Tibial artery (tissue), 4 donors: ENCODE measurements at regions not wholly inside any gene's neighbourhood (a gene's known extent, or its start where the extent isn't known, plus 50 kb on each side); places are given as distances from the start of the nearest gene placed in this dataset.
"Not testable (repeated sequence)": the region's sequence is repeated elsewhere in the genome, so short reads cannot be mapped to it uniquely, and the experiment has no call there.

Experiments used
- DNase-seq, 2 donors: peaks; one replicate each; pipeline ENCODE4 v3.0.0-alpha.2; 2019
- H3K27ac ChIP-seq, 2 donors: fragments of 200-600 bp; sonication (generic) in 1 of 2; 1 replicate in 1 of 2; 2 replicates in 1 of 2; pipeline ENCODE4 v1.5.1; 2018 to 2019; ENCODE audit warnings: mild to moderate bottlenecking in 1 of 2
- H3K27me3 ChIP-seq, 2 donors: fragments of 200-600 bp; sonication (generic) in 1 of 2; one replicate each; pipeline versions ENCODE4 v1.5.1 to v1.6.0; 2016 to 2019
- H3K36me3 ChIP-seq, 3 donors: fragments of 200-600 bp; sonication (generic) in 2 of 3; one replicate each; pipeline ENCODE4 v1.5.1; 2016 to 2019; ENCODE audit warnings: mild to moderate bottlenecking in 2 of 3
- H3K4me1 ChIP-seq, 4 donors: fragments of 200-600 bp; sonication (generic) in 2 of 4; 1 replicate in 3 of 4; 2 replicates in 1 of 4; pipeline ENCODE4 v1.5.1; 2016 to 2019
- H3K4me3 ChIP-seq, 2 donors: fragments of 200-600 bp; sonication (generic) in 1 of 2; 1 replicate in 1 of 2; 2 replicates in 1 of 2; pipeline ENCODE4 v1.5.1; 2018 to 2019; ENCODE audit warnings: mild to moderate bottlenecking in 2 of 2
- H3K9me3 ChIP-seq, 3 donors: fragments of 200-600 bp; sonication (generic) in 1 of 3; one replicate each; pipeline ENCODE4 v1.5.1; 2016 to 2019
- intact Hi-C: fragments of 100-400 bp; cut with DNase I; formaldehyde crosslinking; loops from one replicate; pipeline ENCODE4 v1.15.0; 2023; ENCODE audit warnings: low total_unique reads
- TF ChIP-seq, protein P1 (sequence below), 2 experiments: fragments of 200-600 bp in 1 of 2; fragments of 450-650 bp in 1 of 2; IDR thresholded peaks; one replicate each; pipeline ENCODE4 v1.5.1; 2017 to 2019; ENCODE audit warnings: antibody characterized with exemption in 2 of 2, mild to moderate bottlenecking in 1 of 2, moderate library complexity in 1 of 2

DNA sequence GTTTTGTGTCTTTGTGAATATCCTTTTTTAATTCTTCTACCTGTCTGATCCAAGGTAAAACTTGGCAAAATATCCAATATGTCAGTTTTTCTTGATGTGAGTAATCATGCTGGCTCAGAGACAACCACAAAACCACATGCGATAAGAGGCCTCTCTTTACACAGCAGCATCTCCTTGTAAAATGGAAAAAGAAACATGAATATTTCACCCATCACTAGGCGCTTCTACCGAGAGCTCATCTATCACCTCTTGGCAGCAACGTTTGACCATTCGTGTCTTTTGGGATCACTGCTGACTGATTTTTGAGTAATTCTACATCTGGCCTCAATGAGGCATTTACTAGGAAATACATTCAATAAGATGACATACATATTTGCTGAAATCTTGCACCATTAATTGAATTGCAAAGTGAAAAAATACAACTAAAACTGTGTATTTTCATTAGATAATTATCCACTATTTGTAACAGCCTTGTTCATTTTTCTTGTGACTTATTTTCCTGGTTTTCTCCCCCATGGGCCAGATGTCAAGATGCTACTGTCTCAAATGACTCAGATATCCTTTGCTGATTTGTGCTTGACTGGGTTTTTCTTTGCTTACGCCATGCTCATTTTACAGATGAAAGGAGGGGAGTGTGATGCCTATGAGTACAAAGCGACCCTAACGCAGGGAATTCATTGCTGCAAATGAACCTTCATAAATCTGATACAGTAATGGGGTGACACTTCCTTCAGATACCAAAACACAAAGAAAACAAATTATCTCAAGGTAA lies 467.5 kb downstream of the FBXO15 start:
- H3K4me3 ChIP-seq = no peak overlapping the region
- H3K9me3 ChIP-seq = no peaks in the 10 kb centered on the region
- no peak overlapping the region for H3K27ac ChIP-seq
- DNase-seq = no peak
- intact Hi-C loops = no loop called here
- H3K27me3 ChIP-seq = no peaks in the 10 kb centered on the region
- no peaks in the 10 kb centered on the region for H3K36me3 ChIP-seq
- TF ChIP-seq, protein P1, sequence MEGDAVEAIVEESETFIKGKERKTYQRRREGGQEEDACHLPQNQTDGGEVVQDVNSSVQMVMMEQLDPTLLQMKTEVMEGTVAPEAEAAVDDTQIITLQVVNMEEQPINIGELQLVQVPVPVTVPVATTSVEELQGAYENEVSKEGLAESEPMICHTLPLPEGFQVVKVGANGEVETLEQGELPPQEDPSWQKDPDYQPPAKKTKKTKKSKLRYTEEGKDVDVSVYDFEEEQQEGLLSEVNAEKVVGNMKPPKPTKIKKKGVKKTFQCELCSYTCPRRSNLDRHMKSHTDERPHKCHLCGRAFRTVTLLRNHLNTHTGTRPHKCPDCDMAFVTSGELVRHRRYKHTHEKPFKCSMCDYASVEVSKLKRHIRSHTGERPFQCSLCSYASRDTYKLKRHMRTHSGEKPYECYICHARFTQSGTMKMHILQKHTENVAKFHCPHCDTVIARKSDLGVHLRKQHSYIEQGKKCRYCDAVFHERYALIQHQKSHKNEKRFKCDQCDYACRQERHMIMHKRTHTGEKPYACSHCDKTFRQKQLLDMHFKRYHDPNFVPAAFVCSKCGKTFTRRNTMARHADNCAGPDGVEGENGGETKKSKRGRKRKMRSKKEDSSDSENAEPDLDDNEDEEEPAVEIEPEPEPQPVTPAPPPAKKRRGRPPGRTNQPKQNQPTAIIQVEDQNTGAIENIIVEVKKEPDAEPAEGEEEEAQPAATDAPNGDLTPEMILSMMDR (IDR thresholded peaks at IDR 0.05) = no peak
- no peaks in the 10 kb centered on the region for H3K4me1 ChIP-seq

DNA sequence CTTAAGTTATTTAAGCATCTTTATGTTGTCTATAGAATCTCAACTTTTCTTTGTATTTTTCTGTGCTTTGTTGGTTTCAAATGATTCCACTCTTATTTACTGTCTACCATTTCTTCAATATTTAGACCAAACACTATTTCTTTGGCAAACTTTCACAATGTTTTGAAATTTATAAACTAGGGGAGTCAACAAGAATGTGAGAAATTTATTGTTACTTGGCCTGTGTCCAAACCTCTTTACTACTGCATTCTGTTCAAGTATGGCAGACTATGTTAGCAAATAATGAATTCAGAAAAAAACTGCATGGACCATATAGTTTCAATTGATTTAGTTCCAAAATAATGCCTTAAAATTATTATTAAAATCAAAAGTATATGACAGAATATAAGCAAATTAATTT lies 470.2 kb downstream of the FBXO15 start:
- TF ChIP-seq, protein P1 (IDR thresholded peaks at IDR 0.05) = no peak
- no peak for DNase-seq
- H3K4me3 ChIP-seq = no peak overlapping the region
- H3K4me1 ChIP-seq = no peaks in the 10 kb centered on the region
- intact Hi-C loops = no loop called here
- H3K27ac ChIP-seq = no peak overlapping the region
- no peaks in the 10 kb centered on the region for H3K27me3 ChIP-seq
- H3K9me3 ChIP-seq = no peaks in the 10 kb centered on the region
- no peaks in the 10 kb centered on the region for H3K36me3 ChIP-seq

DNA sequence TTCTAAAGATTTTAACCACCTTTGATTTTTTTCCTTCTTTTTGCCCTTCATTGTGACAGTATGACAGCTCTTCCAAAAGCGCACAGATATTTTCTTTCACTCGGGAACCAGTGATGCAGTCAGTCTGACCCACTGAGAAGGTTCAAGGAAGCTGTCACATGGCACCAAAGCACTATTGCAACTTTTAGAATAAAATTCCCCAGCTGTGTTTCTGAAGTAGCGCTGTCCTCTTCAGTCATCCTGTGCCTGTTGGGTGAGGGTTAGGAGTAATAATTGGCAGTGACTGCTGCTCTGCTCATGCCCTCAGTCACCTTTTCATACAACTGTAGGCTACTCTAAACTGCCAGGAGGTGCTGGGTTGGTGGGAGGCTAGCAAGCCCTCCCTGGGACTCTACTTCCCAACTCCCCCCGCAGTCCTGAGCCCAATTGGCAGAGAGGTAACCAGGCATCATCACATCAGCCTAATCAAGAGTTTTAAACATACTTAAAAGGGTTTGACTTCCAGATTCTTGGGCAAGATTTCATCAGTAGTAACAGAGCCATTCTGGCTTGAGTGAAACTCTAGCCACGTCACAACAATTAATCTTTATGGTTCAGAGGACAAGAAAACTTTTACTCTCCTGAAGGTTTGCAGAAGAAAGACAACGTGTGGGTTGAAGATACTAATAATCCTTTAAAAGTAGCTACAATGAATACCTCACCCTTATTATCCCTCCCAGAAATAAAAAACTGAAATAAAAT lies 473.3 kb downstream of the FBXO15 start:
- no peak for DNase-seq
- H3K9me3 ChIP-seq = no peaks in the 10 kb centered on the region
- no peak overlapping the region for H3K27ac ChIP-seq
- TF ChIP-seq, protein P1 (IDR thresholded peaks at IDR 0.05) = no peak
- no peaks in the 10 kb centered on the region for H3K27me3 ChIP-seq
- no peaks in the 10 kb centered on the region for H3K36me3 ChIP-seq
- H3K4me3 ChIP-seq = no peak overlapping the region
- intact Hi-C loops = no loop called here
- no peaks in the 10 kb centered on the region for H3K4me1 ChIP-seq

DNA sequence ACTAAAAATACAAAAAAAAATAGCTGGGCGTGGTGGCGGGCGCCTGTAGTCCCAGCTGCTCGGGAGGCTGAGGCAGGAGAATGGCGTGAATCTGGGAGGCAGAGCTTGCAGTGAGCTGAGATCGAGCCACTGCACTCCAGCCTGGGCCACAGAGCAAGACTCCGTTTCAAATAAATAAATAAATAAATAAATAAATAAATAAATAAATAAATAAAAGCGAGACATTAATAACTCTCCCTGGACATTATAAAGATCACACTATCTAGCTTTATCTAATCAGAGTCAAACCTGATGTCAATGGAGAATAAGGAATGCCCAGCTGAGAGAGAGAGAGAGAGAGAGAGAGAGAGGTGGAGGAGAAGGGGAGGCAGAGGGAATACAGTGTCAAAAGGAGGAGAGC lies 476.2 kb downstream of the FBXO15 start:
- H3K4me3 ChIP-seq, DNase-seq, H3K4me1 ChIP-seq, H3K9me3 ChIP-seq, H3K36me3 ChIP-seq, intact Hi-C loops, H3K27me3 ChIP-seq, H3K27ac ChIP-seq: not testable (repeated sequence)

DNA sequence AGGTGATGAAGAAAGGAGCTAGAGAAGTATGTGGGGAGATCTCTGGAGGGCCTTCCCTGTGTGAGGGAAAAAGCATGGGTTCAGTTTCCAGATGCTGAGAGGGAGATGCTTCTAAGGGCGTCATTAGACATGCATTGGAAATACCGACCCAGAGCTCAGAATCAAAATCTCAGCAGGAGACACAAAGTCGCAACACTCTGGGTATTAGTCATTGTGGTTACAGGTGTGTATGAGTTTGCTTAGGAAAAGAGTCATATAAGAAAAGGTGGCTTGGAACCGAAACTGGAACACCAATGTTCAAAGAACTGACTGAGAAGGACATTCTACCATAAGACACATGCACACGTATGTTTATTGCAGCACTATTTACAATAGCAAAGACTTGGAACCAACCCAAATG lies 477.1 kb downstream of the FBXO15 start:
- Histone ChIP-seq H3K4me3 (no peak overlapping the region), H3K9me3 (no peaks in the 10 kb centered on the region), H3K4me1 (no peaks in the 10 kb centered on the region), H3K27ac (no peak overlapping the region), H3K27me3 (no peaks in the 10 kb centered on the region), H3K36me3 (no peaks in the 10 kb centered on the region)
- DNase-seq = no peak
- TF ChIP-seq, protein P1 (IDR thresholded peaks at IDR 0.05) = no peak
- intact Hi-C loops = no loop called here

DNA sequence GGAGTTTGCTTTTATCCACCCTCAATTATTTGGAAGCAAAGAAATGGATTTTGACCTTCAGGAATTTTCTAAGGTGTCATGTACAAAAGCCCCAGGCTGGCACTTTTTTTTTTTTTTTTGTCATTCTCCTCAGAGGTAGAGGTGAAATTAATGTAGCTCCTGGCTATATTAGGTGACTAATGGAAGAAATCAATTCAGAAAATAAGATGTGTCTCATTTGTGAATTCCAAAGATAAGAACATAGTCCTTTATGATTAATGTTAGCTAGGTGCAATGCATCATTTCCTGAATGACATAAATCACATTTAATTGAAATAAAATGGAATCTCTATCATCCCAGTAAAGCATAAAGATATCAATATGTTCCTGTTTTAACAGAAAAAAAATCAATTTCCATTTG lies 477.6 kb downstream of the FBXO15 start:
- TF ChIP-seq, protein P1 (IDR thresholded peaks at IDR 0.05) = no peak
- no peaks in the 10 kb centered on the region for H3K9me3 ChIP-seq
- no peak overlapping the region for H3K27ac ChIP-seq
- intact Hi-C loops = no loop called here
- no peaks in the 10 kb centered on the region for H3K27me3 ChIP-seq
- H3K4me1 ChIP-seq = no peaks in the 10 kb centered on the region
- H3K4me3 ChIP-seq = no peak overlapping the region
- no peaks in the 10 kb centered on the region for H3K36me3 ChIP-seq
- no peak for DNase-seq
